Coronary artery (tissue), 2 donors: ENCODE measurements at regions not wholly inside any gene's neighbourhood (a gene's known extent, or its start where the extent isn't known, plus 50 kb on each side); places are given as distances from the start of the nearest gene placed in this dataset.

Experiments
- DNase-seq: peaks from one replicate; pipeline ENCODE4 v3.0.0-alpha.2; 2017; ENCODE audit warnings: low spot score
- H3K27ac ChIP-seq, 2 donors: fragments of 200-600 bp; sonication (generic); one replicate each; pipeline ENCODE4 v1.5.1; 2016 to 2019
- H3K4me3 ChIP-seq: fragments of 200-600 bp; sonication (generic); 2 replicates; pipeline ENCODE4 v1.5.1; 2016; ENCODE audit warnings: mild to moderate bottlenecking, moderate library complexity
- TF ChIP-seq, protein P1 (sequence below): fragments of 200-600 bp; sonication (generic); IDR thresholded peaks from one replicate; pipeline ENCODE4 v1.5.1; 2019; ENCODE audit warnings: antibody characterized with exemption

DNA sequence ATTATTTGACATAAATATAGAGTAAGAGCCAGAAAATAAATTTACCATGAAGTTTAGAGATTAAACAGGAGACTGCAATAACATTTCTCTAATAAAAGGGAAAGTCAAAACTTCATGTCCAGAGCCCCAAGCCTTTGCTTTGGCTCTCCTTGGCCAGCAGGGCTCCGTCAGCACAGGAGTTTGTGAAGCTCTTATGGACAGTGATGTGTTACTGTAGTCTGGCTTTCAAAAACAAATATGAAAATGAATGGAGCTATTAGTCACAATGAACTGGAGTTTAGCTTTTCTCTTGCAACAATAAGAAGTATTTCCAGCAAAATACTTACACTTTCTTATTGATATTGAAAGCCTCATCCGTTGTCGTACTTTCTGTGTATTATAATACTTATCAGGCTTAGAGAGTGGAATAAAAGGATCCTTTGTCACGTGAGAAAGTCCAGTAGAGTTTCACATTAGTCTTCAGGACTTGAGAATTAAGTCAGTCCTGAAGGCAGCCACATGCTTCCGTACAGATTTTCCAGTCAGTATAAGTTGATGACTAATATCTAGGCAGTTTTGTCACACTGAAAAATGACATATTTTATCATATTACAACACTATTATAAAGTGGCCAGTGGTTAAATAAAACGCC is 117.0 kb upstream of the PRL start:
- no peak for DNase-seq
- Histone ChIP-seq H3K4me3 (no peak overlapping the region), H3K27ac (no peak overlapping the region)
- TF ChIP-seq, protein P1, sequence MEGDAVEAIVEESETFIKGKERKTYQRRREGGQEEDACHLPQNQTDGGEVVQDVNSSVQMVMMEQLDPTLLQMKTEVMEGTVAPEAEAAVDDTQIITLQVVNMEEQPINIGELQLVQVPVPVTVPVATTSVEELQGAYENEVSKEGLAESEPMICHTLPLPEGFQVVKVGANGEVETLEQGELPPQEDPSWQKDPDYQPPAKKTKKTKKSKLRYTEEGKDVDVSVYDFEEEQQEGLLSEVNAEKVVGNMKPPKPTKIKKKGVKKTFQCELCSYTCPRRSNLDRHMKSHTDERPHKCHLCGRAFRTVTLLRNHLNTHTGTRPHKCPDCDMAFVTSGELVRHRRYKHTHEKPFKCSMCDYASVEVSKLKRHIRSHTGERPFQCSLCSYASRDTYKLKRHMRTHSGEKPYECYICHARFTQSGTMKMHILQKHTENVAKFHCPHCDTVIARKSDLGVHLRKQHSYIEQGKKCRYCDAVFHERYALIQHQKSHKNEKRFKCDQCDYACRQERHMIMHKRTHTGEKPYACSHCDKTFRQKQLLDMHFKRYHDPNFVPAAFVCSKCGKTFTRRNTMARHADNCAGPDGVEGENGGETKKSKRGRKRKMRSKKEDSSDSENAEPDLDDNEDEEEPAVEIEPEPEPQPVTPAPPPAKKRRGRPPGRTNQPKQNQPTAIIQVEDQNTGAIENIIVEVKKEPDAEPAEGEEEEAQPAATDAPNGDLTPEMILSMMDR = no peak

DNA sequence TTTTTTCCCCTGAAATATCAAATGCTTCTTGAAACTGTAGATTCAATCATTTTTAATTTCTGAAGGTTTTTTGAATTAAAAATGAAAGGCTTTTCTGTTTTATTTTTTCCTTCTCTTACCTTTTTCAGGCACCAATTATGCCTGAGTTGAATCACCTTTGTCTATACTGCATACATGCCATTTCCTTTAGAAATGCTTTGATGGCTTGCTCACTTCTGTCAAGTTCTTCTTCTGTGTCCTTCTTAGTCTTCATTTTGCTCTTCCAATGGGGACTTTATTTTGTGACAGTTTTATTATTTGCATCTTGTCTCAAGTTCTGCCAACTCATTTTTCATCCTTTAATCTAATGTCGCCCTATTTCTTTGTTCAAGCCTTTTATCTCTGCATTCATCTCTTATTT is 121.9 kb upstream of the PRL start:
- no peak overlapping the region for H3K4me3 ChIP-seq
- H3K27ac ChIP-seq = no peak overlapping the region
- DNase-seq = no peak
- TF ChIP-seq, protein P1 = no peak

DNA sequence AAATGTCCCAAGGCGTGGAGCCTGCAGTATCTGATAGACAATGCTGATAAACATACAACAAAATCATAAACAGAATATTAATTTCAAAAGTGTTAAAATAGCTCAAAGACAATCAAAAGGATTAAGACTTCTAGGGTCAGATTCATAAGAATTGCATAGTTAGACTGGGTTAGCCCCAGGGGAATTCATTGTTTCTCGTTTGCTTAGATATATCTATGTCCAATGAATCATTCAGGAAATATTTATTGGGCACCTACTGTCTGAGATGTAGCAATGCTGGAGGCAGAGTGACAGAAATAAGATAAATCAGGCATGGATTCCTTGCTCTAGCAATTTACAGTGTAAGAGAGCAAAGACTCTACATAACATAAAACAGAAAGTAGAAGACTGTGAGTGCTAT is 124.4 kb upstream of the PRL start:
- Histone ChIP-seq H3K27ac (no peak overlapping the region), H3K4me3 (no peak overlapping the region)
- DNase-seq = no peak
- TF ChIP-seq, protein P1 = no peak

DNA sequence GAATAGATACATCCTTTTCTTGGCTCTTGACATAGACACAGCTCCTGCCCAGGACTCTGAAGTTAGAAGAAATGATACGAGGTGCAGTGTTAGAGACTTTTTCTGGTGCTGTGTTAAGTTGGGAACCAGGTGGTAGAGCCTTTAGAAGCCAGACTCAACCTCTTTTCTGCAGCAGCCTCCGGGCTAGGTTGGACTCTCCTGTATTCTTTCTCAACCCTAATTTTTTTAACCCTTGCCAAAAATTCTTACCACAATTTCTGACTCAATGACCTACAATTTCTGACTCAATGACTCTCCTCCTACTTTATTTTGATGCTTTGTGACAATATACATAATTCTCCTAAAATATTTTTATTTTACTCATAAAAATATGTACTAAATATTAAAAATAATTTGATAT is 127.4 kb upstream of the PRL start:
- TF ChIP-seq, protein P1 = no peak
- Histone ChIP-seq H3K4me3 (no peak overlapping the region), H3K27ac (no peak overlapping the region)
- no peak for DNase-seq

DNA sequence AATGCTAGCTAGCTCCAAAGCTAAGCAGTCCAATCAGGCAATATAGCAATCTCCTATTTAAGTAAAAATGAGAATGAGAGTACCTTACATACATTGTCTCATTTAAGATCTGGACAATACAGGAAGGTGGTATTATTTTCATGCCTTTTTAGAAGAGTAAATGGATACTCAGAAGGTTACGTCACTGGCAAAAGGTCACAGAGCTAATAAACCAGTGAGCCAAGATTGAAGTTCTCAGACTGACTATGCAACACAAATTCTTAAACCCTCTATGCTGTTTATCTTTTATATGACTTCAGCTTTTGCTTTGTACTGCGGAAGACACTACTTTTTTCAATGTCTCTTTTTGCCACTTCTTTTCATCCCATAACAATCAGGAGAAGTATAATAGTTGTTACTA is 135.2 kb upstream of the PRL start:
- Histone ChIP-seq H3K27ac (no peak overlapping the region), H3K4me3 (no peak overlapping the region)
- TF ChIP-seq, protein P1 = no peak
- no peak for DNase-seq

DNA sequence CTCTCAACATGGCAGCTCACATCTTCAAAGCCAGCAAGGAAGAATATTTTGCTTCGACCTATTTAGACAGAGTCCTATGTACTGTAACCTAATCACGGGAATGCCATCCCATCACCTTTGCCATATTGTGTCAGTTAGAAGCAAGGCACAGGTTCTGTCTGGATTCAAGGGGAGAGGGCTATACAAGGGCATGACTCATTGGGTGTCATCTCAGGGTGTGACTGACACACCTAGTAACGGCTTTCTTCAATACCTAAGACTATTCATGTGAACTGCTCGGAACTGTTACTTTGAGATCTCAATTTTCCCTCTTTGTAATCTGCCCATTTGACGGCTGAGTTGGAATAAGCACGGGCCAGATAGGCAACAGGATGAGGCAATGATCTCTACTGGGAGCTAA is 135.6 kb upstream of the HDGFL1 start:
- H3K4me3 ChIP-seq = no peak overlapping the region
- H3K27ac ChIP-seq = no peak overlapping the region
- DNase-seq = no peak
- TF ChIP-seq, protein P1 = no peak

DNA sequence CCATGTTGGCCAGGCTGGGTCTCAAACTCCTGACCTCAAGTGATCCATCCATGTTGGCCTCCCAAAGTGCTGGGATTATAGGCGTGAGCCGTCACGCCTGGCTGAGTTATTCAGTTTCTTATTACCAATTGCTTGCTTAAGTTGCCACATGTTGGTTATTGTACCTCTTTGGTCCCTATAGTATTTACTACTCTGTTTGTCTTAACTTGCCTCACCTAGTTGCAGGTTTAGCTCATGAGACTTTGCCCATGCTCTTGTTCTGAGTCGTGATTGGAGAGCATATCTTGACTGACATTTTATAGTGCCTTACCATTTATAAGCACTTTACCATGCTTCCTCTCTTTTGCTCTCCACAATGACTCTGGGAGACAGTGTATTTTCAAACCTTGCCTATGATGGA is 134.2 kb upstream of the HDGFL1 start:
- Histone ChIP-seq H3K27ac (no peak overlapping the region), H3K4me3 (no peak overlapping the region)
- no peak for DNase-seq
- TF ChIP-seq, protein P1 = no peak
